AML-193 (cell line): ENCODE measurements at regions not wholly inside any gene's neighbourhood (a gene's known extent, or its start where the extent isn't known, plus 50 kb on each side); places are given as distances from the start of the nearest gene placed in this dataset.
"Not testable (repeated sequence)": the region's sequence is repeated elsewhere in the genome, so short reads cannot be mapped to it uniquely, and the experiment has no call there.

Source experiments
- DNase-seq, 2 experiments: peaks; one replicate each; lab custom pipeline; 2025; lab: John Stamatoyannopoulos, UW

DNA sequence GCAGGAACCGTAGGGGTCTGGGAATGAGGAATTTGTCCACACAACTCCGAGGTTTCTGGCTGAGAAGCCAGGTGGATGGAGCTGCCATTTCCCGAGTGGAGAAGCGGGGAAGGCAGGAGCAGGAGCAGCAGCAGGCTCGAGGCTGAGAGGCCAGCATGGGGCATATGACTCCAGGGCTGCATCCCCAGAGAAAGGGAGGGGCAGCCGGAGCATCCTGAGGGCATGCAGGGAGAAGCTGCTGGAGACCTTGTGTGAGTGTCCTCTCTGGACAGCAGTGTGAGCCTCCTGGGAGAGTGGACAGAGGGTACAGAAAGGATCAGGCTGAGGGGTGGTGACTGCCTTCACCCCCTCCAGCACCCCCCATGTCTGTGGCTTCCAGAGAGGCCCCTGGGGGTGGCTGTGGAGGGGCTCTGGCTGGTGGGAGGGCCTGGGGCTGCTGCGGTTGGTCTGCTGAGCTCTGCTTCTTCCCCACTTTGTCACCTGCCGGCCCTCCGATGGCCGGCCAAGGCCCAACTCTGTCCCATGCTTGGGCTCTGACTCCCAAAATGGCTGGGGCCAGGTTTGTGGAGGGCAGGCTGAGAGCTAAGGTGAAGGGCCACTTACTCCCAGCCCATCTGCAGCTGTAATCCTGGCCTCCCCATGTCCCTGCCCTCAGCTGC lies 633.1 kb downstream of the MATN1 start:
- DNase-seq: no peak

DNA sequence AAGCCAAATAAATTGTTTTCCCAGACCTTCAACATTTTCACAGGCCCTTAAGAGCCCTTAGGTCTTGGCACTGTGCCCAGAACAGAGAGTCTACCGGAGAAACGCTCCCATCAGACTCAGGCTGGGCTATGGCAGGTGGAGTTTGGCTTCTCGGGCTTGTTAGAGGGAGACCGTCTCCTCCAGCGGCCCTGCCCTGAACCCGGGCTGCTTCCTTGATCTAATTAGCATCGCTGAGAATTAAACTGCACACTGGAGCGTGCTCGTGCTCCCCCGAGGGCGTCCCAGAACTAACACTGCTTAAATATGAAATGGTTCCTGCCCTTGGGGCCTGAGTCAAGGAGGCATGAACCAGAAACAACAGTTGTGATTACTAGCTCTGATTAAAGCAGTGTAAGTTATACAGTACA lies 634.4 kb downstream of the MATN1 start:
- DNase-seq: no peak

DNA sequence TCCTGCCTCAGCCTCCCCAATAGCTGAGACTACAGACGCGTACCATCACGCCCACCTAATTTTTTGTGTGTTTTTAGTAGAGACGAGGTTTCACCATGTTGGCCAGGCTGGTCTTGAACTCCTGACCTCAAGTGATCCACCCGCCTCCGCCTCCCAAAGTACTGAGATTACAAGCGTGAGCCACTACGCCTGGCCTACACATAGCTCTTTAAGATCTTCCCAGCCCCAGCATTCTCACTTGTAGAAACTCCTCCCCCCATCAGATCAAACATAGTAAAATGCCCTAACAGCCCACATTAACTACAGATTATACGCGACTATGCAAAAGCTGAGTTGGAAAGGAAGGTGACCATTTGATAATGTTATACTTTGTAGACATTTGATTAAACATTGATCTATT lies 634.8 kb downstream of the MATN1 start:
- DNase-seq: no peak

DNA sequence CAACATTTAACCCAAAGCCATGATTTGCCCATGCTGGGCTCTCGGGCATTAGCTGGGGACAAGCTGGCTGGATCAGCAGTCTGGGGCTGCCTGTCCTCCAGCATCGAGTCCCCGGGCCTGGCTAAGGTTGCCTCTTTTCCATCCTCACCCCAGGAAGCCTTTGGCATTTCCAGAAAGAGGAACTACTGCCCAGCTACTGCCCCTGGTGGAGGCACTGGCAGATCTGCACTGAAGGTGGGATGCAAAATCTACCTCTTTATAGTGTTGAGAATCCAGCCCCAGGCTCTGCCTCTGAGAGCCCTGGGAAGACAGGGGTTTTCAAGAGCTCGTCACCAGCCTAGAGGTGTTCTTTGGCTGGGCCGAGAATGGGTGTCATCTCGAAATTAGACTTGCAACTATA lies 635.9 kb downstream of the MATN1 start:
- peak in 1 of 2 experiments; percentile 0 for DNase-seq

DNA sequence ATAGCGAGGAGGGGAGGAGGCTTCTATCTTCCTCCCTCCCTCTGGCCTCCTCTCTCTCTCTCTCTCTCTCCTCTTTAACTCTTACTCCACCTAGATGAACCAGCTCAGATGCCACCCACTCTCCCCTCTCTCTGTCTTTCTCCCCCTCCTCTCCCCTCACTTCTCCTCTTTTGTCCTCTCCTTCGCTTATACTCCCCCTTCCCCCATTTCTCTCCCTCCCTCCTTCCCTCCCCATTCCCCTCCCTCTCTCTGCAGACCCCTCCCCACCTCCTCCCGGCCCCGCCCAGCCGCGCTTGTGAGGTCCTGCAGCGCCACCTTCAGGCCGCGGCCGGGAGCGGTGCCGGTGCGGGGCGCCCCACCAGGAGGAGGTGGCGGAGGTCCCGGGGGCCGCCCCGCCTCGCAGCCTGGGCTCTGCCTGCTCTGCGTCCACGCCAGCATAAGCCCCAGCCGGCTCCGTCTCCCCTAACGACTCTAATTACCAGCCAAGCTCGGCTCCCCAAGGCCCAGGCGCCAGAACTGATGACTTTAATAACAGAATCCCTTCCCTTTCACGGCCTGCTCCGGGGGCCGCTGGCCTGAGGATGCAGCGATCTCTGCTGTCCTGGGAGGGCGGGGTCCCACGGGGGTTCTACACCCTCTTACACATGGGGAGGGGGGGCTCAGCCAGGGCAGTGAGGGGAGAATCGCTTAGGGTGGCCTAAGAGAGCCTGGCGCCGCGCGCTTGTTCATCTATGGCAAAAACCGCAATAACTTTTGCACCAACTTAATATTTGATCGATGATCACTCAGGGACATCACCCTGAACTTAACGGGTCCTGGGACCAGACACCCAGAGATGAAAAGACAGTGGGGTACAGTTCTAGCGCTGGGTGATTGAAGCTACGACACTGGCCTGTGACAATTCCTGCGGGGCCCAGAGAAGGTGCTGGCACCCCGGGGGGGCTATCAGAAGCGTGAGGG lies 637.3 kb downstream of the MATN1 start:
- DNase-seq: no peak

DNA sequence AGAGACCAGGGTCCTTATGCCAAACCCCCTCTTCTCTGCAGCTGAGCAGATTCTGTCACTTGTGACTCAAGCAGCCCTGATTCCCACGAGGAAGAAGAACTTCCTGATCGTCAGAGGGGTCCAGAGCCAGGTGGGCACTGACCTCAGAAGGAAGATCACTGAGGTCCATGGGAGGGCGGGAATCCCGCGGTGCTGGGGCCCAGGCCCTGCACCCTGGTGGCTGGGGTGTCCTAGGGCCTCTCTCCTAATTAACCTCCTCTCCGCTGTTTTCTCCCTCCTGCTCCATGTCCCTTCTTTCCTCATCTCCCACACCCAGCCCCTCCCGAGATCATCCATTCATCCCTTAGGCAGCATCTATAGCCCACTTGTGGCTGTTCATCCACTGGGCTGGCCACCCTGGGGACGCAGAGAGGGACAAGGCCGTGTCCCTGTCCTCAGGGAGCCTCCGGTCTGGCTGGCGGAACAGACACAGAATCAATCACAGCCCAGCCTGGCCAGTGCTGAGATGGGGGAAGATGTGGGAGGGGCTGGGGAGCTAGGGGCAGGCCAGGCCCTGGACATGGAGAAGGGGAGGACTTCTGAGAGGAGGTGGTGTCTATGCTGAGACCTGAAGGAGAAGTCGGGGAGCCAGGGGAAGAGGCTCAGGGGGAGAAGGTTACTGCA lies 638.3 kb downstream of the MATN1 start:
- no peak for DNase-seq

DNA sequence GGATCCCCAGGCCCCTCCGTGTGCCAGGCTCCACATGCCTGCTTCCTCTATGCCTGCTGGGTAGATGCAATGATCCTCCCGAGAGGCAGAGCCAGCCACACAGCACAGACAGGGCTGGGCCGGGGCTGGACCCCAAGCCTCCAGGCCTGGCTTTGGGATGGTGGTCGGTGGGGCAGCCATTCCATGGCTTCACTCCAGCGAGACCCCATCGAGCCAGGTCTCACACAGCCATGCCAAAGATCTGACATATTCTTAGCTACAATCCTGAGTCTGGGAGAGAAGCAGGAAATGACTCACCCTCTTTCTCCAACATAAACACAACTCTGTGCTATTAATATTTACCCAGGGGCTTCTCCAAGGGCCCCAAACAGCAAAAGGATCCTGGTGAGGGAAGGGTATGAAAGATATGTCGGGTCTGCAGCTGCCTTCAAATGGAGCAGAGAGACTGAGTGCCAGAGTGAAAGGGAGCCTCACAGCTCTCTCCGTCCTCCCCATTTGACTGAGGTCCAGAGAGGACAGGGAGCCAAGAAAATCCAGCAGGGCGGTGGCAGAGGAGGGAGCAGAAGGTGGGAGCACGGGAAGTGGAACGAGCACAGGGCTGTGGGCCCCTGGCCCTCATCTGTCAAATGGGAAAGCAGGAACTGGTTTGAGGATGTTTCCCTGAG lies 639.5 kb downstream of the MATN1 start:
- DNase-seq: no peak

DNA sequence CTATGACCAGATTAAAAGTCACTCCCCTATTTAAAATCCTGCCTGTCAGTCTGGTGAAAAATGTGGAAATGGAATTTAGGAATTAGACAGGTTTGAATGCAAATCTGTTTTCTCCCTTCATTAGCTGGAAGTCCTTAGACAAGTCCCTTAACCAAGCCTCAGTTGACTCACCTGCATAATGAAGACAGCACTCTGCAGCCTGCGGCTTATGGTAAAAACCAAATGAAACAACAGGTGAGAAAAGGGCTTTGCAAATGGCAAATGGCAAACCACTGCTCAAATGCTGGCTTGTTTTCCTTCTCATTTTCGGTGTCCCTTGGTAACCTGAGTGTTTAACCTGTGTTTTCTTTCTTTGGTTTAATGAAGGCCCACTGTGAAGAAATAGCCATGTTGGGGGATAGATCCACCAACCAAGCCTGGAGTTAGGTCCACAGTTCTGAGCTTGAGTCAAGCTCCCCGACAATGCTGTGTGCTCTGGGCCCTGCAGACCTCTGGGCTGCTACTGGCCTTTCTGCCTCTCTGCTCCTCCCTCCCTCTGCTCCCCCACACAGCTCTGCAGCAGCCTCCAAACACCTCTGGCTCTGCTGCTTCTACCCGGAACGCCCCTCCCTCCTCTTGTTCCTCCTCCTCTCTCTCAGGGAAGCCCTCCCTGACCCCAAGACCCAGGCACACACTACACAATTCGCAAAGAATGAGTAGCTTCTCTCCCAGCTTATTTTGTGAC lies 641.8 kb downstream of the MATN1 start:
- no peak for DNase-seq

DNA sequence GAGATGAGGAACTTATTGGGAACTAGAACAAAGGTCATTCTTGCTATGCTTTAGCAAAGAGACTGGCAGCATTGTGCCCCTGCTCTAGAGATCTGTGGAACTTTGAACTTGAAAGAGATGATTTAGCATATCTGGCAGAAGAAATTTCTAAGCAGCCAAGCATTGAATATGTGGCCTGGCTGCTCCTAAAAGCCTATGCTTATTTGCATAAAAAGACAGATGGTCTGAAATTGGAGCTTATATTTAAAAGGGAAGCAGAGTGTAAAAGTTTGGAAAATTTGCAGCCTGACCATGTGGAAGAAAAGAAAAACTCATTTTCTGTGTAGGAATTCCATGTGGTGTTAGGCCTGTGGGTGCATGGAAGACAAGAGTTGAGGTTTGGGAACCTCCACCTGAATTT lies 647.5 kb downstream of the MATN1 start:
- not testable (repeated sequence) for DNase-seq

DNA sequence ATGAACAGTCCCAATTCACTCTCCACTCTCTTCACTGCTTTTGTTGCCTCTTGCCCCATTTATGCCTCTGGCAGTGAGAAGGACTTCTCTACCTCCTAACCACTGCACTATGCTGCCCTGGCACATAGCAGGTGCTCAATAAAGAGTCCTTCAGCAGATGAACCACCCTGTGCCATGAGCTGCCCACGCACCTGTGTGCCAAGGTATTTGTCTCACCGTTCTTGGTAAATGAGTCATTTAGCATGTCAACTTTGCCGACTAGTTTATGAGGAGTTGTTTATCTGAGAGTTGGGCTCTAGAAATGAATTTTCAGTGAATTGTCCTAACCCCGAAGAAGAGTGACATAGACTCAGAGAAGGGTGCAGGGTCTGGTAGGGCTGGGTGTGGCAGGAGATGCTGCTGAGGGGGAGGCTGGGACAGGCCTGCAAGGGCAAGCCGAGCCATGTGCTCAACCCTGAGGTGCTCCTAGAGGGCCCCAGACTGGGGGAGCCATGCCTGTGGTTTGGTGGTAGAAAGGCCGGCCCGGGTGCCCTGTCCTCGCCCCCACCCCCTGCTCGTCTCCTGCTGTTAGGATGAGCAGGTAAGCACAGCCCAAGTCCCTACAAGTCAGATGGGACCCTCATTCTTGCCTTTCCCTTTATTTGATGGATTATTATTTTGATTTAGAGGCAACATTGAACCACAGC lies 654.5 kb downstream of the MATN1 start:
- no peak for DNase-seq

DNA sequence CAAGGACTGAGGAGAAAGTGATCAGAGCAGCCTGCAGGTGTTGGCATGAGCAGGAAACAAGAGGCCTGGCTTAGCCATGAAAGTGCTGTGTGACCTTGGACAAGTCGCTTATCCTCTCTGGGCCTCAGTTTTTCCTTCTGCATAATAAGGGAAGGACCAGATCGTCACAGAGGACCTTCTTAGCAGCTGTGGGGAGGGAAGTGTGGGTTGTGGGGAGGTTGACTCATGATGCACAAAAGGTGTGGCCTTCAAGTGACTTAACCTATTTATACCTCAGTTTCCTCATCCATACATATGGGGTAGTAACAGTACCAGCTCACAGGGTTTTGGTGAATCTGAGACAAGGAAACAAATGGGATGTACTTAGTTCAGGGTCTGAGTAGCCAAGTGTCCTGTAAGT lies 658.8 kb downstream of the MATN1 start:
- DNase-seq: no peak

DNA sequence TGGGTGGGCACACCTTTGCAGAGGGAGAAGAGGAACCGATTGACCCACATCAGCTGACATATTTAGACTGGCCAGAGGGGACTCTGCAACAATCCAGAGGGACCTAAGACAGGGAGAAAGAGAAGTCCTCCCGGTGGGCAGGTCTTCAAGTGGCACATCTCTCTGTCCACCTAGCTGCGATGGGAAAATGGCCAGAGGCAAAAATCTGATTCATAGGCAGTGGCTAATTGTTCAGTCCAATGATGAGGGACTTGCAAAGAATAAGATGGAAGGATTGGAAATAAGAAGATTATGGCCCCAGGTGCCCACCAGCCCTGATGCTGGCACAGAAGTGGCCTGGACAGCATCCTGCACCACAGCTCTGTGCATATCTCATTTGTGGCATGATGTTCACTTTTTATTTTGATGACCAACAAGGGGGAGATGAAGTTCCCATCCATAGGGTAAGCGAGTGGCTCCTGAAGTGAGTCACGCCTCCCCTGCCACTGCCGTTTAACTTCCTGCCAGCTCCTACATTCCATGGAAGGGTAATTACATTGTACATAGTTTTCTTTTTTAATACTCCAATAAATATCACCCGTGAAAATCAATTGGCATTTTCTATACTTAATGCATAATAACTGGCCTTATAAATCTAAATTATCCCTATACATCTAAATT lies 659.6 kb downstream of the MATN1 start:
- DNase-seq: no peak

DNA sequence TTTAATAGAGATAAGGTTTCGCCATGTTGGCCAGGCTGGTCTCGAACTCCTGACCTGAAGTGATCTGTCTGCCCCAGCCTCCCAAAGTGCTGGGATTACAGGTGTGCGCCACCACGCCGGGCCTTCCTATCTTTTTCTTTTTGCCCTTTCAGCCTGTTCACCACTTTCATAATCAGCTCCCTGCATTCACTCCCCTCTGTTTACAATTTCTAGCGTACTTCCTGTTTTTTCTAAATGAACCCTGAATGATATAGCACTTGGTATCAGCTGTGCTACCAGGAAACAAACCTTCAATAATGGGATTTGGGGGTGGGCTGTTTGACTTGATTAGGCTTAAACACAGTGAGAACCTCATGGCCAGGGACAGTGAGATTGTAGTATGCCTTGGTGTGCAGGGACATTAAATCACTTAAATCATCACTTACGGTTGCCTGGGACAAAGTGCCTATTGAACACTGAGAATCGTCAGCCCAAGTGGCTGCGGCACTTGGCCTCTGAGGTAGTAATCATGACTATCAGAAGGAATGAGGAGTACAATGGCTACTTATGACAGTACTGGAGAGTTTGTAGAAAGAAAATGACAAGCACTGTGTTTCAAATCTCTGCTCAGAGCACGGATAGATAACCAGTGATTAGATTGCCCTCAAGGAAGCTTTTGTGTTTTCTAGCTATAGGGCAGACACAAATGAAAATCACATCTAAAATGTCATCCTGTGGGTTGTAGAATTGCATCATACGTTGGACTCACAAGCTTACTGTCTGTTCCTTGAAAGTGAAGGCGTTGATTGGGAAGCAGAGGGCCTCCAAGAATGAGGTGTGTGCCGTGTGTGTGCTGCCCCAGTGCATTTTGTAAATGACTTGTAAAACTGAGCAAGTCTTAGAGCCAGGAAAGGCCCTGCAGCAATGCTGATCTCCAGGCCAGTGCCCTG lies 661.8 kb downstream of the MATN1 start:
- no peak for DNase-seq

DNA sequence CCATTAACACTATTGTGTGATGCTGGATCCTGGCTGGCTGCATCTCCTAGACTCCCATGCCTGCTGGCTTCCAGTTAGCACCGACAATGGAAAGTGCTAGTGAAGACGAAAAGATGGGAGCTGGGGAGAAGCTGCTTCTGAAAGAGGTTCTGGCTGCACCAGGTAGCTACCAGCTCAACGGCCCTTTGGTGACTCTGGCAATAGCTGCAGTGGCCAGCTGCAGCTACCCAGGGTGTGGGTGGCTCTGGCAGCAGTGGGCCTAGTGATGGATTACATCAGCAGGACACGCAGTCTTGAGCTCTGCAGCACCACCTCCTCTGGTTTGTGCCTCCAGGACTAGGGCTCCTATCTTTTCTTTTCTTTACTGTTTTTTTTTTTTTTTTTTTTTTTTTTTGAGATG lies 662.6 kb downstream of the MATN1 start:
- no peak for DNase-seq

DNA sequence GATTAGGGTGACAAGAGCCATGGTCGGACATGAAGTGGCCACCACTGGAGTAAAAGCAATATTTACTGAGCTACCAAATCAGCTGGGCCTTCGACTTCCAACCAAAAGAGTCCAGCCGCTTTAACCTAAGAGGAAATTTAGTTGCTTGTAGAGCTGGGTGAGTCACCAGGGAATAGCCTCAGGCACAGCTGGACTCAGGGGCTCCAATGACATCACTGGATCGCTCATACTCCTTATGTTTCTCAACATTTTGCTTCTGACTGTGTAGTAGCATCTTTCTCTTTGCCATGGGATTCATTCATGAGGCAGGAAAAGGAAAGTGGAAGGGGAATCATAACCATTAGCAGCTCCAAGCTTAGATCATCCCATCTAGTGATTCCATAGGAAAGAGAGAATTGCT lies 664.4 kb downstream of the MATN1 start:
- DNase-seq: no peak

DNA sequence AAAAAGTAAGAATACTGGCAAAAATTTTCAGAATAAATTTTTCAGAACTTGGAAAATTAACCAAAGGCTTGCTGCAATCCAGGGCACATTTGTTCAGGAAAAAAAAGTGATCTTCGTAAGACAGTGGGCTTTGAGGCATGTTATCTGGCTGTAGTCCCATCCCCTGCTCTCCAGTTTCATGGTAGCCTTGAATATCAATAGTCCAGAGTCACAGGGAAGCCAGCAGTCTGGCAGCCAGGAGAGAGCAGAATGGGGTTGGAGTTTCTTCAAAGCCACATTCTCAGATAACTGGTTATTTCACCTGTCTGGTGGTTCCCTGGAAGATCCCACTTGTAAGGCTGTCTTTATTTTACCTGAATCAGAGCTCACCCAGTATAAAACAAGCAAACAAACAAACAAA lies 669.3 kb downstream of the MATN1 start:
- no peak for DNase-seq

DNA sequence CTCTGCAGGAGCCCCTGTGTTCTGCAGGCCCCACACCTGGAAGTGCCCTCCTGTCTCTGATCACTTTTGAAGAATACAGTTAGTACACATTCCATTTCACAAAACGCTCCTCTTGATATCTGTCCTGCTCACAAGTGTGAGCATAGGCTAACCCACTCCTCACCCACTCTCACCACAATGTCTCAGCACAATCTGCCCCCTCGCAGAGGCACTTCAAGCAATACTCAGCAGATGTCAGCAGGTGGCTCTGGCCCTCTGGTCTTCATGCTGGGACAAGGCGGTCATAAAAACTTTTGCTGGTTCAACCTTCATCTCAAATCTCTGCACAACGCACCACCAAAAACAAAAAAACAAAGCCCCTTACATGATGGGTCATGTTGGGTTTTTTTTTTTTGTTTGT lies 671.2 kb downstream of the MATN1 start:
- DNase-seq: no peak

DNA sequence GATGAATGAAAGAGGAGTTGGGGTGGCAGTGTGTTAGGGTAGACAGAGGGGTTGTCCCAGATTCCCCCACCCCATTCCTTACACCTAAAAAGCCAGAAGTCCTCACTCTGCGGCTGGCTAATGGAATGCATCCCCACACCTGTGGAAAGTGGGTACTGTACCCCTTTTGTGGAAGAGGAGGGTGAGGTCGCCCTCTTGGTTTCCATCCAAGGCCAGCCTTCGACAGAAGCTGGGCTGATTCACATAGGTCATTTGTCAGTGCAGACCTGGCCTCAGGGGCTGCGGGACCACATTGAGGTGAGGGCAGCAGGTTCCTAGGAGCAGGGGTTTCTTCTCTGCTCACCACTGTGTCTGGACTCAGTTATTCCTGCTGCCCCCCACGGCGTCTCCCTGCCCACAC lies 671.6 kb downstream of the MATN1 start:
- DNase-seq: no peak

DNA sequence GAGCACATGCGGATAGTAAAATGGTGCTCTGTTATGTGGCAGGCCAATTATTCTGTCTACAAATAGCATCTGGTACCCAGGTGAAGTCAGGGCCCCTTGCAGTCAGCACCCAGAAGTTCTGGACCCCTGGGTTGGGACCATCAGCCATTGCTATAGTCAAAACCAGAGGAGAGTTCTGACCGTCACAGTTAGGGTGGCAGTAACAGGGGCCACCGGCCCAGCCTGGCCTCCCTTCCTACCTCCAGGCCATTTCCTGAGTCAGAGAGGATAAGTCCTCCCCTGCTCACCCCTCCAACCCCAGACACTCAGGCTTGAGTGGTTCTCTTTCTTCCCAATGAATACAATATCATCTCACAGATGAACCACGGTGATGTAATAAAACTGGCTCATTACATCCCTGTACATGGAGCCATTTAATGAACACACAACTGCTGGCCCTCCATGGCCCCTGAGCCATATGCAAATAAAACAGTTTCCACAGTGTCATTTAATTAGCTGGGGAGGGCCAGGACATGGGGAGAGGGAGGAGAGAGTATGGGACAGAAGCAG lies 673.6 kb downstream of the MATN1 start:
- DNase-seq: no peak
